RPMI8226 (cell line): ENCODE measurements at regions not wholly inside any gene's neighbourhood (a gene's known extent, or its start where the extent isn't known, plus 50 kb on each side); places are given as distances from the start of the nearest gene placed in this dataset.
"Not testable (repeated sequence)": the region's sequence is repeated elsewhere in the genome, so short reads cannot be mapped to it uniquely, and the experiment has no call there.

Source experiments
- DNase-seq: peaks from one replicate; pipeline ENCODE4 v3.0.0-alpha.2; 2015

DNA sequence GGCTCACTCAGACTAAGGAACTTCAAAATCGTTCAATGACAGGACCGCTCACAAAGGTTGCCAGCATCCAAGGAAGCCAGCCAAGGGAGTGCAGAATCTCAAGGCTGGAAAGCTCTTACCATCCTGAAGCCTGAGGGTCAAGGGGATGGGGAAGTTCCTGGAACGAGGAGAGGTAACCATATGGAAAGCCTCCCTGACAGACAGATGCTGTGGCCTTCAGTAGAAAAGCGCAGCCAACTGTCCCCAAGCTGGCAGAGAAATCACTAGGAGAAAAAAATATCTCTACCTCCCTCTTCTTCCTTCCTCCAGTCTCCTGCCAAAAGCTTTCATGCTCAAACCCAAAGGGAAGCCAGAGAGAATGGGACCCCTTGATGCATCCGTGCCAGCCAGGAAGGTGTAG is 90.5 kb upstream of the RANBP3L start:
- no peak for DNase-seq

DNA sequence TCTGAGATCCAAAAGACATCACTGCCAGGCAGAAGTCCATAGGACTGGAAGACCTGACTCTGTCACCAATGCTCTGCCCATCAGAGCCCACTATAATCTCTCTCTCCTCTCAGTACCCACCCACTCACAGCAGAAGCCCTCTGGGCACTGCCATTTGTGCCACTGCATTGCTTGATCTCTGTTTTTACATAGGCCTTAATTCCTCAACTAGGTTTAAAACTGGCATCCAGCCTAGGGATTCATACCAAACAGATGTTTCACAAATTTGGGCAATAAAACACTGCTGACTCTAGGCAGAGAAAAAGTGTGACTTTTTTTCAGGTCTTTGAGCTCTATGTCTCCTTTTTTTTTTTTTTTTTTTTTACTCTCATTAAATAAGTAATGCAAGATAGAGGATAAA is 91.1 kb upstream of the RANBP3L start:
- no peak for DNase-seq

GRCh38 chr5:36393656-36394428 is 92.1 kb upstream of the RANBP3L start:
- no peak for DNase-seq

- no peak for DNase-seq
These were observed 93.6 kb upstream of the RANBP3L start for GRCh38 chr5:36395260-36395659.

- DNase-seq: not testable (repeated sequence)
These were observed 94.2 kb upstream of the RANBP3L start for GRCh38 chr5:36395947-36396346.

DNA sequence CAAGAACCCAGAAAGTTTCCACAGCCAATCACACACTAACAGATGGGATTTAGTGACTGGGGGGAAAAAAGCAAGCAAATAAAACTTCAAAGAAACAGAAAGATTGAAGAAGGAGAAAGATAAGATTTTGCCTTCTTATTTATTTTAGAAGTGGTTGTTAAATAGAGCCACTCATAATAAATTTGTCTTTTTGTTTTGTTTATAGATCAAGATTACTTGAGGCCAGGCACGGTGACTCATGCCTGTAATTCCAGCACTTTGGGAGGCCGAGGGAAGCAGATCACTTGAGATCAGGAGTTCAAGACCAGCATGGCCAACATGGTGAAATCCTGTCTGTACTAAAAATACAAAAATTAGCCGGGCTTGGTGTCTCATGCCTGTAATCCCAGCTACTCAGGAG is 94.9 kb upstream of the RANBP3L start:
- DNase-seq: no peak

DNA sequence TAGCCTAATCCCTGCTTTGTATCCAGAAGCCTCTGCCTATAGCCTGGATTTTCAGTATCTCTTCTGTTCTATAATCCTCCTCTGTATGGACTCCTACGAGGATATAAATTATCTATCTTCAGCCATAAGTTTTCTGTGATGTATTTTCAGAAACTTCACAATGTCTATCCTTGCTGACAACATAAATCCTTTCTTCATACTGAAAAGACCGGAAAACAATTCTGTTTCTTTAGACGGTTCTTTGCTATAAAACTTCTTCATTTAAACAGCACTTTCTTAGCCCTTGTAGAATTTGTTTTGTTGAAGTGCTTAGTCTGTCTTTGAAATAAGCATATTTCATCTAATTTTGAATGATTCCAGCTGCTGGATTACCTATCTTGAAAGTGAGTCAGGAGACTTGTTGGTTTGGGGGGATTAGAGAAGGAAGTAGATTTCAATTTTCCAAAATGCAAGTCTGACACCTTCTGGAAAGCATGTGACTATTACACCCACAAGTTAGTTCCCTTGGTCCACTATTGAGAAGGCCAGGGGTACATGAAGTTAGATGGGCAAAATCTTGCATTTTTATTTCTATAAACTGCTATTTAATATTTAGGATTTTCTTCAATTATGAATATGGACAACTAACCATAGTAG is 96.3 kb upstream of the RANBP3L start:
- DNase-seq: no peak

DNA sequence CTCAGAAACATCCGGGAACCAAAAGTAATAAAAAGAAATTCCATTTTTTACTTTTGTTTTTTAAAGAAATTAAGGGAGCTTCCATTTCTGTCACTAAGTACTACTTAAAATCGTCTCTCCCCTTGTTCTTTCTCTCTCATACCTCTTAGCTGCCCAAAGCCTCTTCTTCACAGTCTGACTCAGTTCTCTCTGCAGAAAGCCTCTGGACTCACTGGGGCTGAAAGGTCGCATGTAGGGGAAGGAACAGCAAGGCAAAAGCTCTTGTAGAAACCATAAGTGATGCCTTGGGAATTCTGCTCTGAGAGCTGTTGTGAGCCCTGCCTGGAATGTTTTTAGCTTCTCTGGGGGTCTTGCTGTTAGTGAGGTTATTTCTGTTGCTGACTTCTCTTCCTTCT is 100.8 kb upstream of the RANBP3L start:
- no peak for DNase-seq

- no peak for DNase-seq
These were observed 102.1 kb upstream of the RANBP3L start for GRCh38 chr5:36403632-36404311.

DNA sequence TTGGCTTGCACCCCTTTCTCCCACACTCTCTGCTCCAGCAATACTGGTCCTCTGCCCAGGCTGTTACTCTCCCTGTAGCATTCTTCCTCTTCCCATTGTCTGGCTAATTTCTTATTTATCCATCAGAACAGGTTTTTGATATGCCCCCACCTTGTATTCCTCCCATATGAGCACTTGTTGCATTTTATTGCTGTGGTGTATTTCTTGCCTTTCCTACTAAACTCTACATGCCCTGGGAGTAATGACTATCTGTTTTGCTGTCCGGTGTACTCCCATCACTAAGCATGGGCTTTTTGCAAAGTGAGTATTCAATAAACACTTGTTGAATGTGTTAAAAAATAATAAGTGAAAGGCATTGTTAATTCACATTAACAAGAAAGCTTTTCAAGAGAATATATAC is 104.3 kb upstream of the RANBP3L start:
- no peak for DNase-seq

GRCh38 chr5:36407396-36407795 is 105.7 kb upstream of the RANBP3L start:
- DNase-seq: no peak

- not testable (repeated sequence) for DNase-seq
These were observed 108.0 kb upstream of the RANBP3L start for GRCh38 chr5:36409711-36410110.

DNA sequence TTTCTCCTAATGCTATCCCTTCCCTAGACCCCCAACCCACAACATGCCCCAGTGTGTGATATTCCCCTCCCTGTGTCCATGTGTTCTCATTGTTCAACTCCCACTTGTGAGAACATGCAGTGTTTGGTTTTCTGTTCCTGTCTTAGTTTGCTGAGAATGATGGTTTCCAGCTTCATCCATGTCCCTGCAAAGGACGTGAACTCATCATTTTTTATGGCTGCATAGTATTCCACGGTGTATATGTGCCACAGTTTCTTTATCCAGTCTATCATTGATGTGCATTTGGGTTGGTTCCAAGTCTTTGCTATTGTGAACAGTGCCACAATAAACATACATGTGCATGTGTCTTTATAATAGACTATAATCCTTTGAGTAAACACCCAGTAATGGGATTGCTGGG is 109.0 kb upstream of the RANBP3L start:
- DNase-seq: not testable (repeated sequence)

- DNase-seq: peak; percentile 2
These were observed 113.2 kb upstream of the RANBP3L start for GRCh38 chr5:36414869-36415282.

GRCh38 chr5:36416605-36417004 is 114.9 kb upstream of the RANBP3L start:
- DNase-seq: no peak

DNA sequence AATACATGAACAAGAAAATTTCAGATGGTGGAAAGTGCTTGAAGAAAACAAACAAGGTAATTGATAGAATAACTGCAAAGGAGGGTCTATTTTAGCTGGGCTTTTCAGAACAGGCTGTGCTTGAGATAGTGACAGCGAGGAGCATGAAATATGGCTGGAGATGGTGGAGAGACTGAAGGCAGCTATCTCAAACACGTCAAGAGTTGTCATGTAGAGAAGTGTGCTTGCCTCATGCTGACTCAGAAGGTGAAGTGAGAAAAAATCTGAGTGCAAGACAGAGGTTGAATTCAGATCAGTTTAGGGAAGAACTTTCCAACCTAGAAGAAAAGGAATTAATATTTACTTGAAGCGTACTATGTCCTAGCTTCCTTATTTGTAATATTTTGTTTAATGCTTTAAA is 115.5 kb upstream of the RANBP3L start:
- DNase-seq: no peak

GRCh38 chr5:36417668-36418067 is 116.0 kb upstream of the RANBP3L start:
- no peak for DNase-seq

GRCh38 chr5:36418152-36418979 is 116.7 kb upstream of the RANBP3L start:
- no peak for DNase-seq

GRCh38 chr5:36421256-36421655 is 119.6 kb upstream of the RANBP3L start:
- DNase-seq: no peak

- DNase-seq: no peak
These were observed 121.2 kb upstream of the RANBP3L start for GRCh38 chr5:36422952-36423351.

DNA sequence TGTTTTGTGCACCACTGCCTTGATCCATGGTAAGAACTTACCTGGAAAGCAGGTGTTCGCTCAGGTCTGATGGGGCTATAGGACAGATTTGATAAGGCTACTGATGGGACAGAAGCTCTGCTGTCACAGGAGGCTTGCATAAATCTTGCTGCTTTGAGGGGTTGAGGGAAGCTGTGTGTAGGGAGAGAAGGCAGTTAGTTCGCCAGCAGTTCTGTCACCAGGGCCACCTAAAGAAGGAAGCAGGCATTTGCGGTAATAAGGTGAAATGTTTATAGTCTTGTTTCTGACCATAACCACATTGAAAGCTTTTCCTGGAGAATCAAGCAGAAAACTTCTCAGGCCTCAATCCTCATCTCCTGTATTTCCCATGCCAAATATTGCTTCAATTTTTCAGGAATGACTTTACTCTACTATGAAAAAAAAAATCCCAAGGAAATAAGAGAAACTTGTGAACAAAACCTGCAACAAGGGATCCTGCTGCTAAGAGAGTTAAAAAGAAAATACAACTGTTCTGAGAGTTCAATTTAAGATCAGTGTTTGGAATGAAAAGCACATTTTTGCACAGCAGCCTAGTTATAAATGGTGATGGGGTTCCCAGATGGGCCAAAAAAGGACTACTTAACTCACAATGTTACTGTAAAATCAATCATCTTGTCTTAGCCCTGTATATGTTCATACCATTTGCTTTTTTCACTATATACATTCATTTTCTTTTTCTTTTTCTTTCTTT is 122.0 kb upstream of the RANBP3L start:
- DNase-seq: no peak

DNA sequence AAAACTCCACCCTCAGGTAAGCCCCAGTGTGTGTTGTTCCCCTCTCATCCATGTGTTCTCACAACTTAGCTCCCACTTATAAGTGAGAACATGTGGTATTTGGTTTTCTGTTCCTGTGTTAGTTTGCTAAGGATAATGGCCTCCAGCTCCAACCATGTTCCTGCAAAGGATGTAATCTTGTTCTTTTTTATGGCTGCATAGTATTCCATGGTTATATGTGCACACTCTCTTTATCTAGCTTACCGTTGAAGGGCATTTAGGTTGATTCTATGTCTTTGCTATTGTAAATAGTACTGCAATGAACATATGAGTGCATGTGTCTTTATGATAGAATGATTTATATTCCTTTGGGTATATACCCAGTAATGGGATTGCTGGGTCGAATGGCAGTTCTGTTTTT is 124.4 kb upstream of the RANBP3L start:
- DNase-seq: not testable (repeated sequence)
